DOHH2 (cell line): ENCODE measurements at regions not wholly inside any gene's neighbourhood (a gene's known extent, or its start where the extent isn't known, plus 50 kb on each side); places are given as distances from the start of the nearest gene placed in this dataset.

ENCODE experiments used
- CTCF ChIP-seq: fragments of 200-600 bp; sonication (generic); IDR thresholded peaks from one replicate; pipeline ENCODE4 v1.5.1; 2014; ENCODE audit warnings: antibody characterized with exemption, mild to moderate bottlenecking, low read depth, low read length; ENCODE audit not compliant: poor library complexity, severe bottlenecking
- EZH2phosphoT487 ChIP-seq: fragments of 200-600 bp; sonication (generic); IDR thresholded peaks from 2 replicates; pipeline ENCODE4 v1.6.1; 2017; ENCODE audit warnings: borderline replicate concordance, mild to moderate bottlenecking, antibody characterized with exemption, low read length, moderate library complexity, mixed read lengths

DNA sequence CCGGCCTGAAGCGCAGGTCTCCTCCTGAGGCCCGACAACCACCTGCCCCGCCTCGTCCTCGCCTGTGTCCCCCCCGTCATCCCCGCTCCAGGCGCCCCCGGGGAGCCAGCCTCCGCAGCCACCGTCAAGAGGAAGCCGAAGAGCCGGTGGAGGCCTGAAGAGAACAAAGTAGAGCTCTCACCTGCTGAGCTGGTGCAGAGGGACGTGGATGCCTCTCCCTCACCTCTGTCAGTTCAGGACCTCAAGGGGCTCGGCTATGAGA is 169.9 kb downstream of the HINT1 start:
- TF ChIP-seq CTCF (no peak), EZH2phosphoT487 (no peak)
